HG02885 (cell line): ENCODE measurements at regions not wholly inside any gene's neighbourhood (a gene's known extent, or its start where the extent isn't known, plus 50 kb on each side); places are given as distances from the start of the nearest gene placed in this dataset.

Source experiments
- ATAC-seq: cut with Tn5 transposase; IDR thresholded peaks from one replicate; pipeline ENCODE4 v1.9.1; 2021; ENCODE audit warnings: mild to moderate bottlenecking; ENCODE audit not compliant: unreplicated experiment, poor library complexity

DNA sequence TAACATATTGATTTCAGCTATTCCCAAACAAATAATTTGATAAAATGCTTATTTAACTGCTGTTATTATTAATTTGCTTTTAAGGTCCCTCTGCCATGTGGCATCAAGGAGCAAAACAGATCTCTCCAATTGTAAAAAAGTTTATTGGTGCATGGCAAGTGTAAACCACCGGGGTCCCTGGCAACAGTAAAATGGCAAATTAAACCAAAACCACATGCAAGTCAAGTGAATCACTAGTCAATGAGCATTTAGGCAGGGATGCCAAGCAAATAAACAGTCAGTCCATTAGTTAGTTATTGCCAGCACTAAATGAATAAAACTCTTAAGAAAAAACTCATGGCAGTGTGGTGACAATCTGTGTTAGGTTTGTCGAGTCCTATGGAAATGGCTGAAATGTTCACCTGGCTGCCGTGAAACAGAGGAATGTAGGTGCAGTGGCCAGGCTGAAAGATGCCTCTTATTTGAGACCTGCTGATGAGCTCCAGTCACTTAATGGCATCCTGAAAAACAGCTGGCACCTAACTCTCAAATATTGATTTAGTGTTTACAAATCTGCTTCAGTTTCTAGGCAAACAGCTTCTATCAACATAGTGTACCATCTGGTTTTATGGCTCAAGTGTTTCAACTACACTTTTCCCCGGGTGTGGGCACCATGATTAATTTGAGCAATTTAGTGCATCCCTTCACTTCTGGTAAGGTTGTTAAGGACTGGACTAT is 296.5 kb upstream of the ITGA1 start:
- ATAC-seq = no peak

DNA sequence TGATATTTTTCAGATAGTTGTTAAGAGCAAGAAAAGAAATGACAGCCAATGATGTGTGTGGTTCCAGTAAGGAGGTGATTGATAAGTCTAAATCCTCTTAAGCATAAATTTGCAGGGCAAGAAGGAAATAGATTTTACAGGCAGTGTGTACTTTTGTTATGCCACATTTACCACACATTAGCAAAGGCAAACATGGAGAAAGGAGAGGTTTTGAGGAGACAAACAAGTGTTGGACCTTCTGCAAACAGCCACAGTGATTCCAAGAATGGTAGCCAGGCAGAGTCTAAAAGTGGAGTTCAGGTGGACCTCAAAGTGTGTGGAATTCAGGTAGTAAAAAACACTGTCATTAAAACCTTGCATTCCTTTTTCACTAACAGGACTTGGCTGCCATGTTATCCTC is 295.9 kb upstream of the ITGA1 start:
- ATAC-seq = no peak

DNA sequence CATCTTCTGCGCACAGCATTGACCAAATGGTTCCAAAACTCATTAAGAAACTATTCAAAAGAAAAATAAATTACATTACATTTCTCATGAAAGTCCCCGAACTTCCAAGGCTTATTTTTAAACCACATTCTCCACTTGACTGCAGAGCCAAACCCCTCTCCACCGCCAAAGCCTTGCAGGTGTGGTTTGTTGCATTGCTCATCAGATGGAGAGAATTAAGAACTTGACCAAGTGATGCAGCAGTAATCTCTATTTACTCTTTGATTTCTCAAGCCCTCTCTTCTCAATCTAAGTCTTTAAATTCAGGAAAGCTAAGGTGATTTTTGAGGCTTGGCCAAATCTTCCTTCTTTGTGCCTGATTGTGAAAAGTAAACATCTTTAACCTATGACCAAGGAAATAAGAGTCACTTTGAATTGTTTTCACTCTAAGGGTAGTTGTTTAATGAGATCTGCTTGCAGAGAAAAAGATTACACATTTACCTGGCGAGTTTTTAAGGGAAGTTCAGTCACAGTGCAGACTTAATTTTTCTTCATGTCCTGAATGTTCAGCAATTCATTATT is 290.5 kb upstream of the ITGA1 start:
- ATAC-seq = no peak

DNA sequence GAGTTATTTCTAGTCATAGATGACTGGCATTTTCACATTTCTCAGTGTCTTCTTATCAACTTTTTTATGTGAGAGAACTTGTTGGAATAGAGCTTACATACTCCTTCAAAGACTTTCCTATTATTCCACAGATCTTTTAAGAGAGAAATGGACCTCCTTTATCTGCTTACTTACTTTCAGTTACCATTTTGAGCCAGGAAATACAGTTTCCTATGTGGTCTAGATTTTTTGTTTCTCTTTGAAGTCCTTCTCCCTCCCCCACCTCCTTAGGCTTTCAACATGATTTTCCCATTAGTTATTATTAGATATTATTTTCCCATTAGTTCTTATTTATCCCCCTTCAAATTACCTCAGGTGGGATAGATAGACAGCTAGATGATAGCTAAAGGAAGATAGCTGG is 289.1 kb upstream of the ITGA1 start:
- no peak for ATAC-seq

DNA sequence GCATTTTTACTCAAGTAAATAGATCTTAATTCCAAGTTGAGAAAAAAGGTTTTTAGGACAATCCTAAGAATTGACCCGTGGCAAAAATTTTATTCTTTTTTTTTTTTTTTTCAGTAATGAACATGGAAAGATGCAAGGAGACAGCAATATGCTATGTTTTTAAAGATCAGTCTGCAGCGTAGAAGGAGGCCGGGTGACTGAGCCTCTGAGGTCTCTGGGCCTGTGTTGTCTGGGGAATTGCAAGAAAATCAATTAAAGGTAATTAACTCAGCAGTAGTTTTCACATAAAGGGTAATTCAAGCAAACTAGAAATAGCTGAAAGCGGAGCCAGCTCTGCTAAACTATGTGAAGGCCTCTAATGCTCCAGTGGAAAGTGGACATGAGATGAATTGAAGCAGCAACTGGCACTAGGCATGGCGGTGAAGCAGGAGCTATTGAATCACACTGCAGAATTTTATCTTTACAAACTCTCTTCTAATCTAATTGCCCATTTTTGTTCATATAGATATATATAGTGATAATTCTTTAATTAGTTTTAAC is 285.2 kb upstream of the ITGA1 start:
- ATAC-seq = no peak

DNA sequence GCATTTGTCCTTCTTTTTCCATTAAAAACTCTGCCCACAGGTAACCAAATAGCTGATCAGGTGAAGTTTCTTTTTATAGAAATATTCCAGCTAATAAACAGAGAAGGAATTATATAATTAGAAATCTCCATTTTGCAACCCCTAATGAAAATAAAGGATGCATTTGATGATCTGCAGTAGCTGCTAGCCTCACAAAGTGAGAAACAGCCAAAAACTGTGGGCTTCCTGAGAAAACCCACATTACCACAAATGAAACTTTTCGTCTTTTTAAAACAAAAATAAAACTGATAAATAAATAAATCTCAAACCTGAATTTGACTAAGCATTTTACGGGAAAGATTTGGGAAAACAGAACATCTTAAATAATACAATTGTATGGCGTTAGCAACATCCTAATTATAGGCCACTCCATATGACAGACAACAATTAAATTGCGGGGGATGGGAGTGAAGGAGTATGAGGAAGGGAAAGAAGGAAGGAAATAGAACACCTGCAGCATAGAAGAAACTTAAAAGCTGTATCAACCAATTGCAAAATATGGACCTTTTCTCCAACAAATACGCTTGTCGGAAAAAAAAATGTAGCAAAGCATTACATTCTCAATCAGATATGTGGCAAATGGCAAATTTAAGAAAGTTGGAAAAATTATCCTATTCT is 283.0 kb upstream of the ITGA1 start:
- ATAC-seq = no peak

DNA sequence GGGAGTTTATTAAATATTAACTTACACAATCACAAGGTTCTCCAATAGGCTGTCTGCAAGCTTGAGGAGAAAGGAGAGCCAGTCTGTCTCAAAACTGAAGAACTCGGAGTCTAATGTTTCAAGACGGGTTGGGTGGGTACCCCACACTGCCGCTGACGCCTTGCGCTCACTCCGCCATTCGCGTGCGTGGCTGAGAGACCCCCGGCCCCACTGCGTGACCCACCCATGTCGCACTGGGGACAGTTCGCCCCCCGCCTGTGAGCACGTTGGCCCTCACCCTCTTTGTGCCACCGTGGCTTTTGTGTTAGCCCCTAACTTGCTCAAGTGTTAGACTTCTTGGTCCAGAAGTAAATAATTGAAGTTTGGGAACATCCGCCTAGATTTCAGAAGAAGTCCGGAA is 270.0 kb upstream of the ITGA1 start:
- ATAC-seq = no peak

DNA sequence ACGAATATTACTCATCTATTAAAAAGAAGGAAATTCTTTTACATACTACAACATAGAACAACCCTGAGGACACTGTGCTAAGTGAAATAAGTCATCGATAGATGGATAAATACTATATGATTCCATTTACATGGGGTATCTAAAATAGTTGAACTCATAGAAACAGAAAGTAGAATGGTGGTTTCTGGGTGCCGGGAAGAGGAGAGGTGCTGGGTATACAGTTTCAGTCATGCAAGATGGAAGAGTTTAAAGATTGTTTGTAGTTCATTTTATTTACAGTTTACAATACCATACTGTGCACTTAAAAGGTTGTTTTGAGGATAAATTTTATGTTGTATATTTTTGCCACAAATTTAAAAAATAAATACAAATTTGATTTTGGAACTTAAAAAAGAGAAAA is 267.5 kb upstream of the ITGA1 start:
- ATAC-seq = no peak

DNA sequence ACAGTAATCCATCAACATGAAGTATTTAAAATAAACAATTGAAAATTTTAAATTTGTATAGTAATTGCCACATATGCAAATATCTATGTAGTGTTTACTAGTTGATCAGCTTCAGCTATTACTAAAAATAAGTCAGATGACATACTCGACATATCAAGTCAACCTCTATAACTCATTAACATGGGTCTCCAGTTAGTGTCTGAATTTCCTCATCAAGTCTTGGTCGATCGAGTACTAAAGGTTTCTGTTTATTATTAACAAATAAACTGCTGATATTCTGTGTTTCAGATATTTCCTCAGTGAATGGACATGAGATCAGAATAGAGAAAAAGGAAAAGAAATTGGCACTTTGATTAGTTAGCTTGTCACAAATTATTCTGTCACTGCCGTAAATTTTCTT is 266.5 kb upstream of the ITGA1 start:
- ATAC-seq = no peak

DNA sequence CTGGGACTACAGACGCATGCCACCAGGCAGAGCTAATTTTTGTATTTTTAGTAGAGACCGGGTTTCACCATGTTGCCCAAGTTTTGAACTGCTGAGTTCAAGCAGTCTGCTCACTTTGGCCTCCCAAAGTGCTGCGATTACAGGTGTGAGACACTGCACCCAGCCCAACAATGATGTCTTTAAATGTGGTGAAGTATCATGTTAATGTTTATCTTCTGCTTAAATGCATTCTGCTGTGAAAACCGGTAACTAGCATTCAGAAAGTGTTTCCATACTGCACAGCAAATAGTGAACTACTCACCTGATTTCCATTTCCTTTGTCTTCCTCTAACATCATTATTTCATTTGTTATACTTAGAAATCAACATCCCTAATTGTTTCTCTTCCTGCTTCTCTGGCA is 264.0 kb upstream of the ITGA1 start:
- no peak for ATAC-seq

DNA sequence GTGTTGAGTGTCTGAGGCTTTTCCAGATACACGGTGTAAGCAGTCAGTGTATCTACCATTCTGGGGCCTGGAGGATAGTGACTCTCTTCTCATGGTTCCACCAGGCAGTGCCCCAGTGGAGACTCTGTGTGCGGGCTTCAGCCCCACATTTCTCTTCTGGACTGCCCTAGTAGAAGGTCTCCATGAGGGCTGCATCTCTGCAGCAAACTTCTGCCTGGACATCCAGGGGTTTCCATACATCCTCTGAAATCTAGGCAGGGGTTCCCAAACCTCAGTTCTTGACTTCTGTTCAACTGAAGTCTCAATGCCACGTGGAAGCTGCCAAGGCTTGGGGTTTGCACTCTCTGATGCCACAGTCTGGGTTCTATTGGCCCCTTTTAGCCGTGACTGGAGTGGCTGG is 256.6 kb upstream of the ITGA1 start:
- no peak for ATAC-seq

DNA sequence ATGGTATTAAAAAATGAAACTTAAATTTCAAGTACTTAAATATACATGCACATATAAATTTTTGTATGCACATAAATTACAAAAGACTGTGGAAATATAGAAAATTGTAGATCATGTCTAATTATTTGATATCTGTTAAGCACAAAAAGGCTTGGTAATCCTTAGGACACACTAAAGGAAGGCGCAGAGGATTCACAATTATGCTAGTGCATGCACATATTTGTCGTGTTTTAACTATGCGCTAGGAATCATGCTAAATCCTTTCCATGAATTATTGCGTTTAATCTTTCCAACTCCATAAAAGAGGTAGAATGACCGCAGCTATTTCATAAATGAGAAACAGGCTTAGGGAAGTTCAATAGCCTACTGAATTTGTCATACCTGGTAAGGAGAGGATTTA is 244.1 kb upstream of the ITGA1 start:
- no peak for ATAC-seq

DNA sequence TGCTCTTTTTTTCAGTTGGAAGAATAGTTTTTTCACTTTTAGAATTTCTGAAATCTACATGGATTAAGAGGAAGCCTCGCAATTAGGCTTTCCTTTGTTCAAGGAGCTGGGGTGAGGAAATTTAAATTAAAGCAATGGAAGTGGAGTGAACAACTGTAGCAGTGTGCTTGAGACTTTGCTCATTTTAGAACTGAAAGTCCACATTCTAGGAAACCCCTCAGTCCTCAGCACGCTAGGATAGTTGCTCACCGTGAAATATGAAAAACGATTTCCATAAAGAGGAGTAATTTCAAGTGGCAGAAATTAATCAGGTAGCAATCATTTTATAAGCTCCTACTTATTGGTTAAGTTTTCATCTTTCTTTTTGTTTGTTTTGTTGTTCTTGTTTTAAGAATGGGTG is 243.0 kb upstream of the ITGA1 start:
- no peak for ATAC-seq

DNA sequence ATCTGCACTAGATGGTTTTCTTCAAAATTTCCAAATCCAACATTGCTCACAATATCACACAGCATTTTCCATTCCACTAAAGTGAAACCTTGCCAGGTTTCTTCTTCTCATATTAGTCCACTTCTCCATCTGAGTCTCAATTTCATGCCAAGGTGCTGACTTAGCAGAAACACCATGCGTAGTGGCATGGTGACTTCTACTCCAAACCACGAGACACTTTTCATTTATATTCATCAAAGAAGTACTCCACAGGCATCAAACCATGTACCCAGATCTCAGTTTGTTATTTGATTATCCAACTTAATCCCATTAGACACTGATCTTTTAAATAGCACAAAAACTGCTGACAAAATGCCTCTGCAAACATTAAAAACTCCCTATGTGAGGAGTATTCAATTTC is 233.4 kb upstream of the ITGA1 start:
- no peak for ATAC-seq

DNA sequence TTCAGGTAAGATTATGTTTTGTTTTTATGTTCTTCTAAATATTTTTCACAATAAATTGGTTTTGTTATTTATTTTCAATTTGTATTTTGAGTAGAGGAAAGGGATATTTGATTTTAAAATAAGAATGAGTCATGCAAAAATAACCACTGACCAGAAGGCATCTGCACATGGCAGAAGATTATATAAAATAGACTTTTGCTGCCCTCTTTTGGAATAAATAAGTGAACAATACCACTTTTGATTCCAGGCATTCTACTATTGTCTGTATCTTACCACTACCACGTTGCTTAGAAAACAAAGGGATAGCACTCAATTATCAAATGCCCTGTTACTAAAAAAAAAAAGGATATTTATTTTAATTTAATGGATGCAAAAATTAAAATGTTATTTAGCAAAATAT is 227.3 kb upstream of the ITGA1 start:
- no peak for ATAC-seq

DNA sequence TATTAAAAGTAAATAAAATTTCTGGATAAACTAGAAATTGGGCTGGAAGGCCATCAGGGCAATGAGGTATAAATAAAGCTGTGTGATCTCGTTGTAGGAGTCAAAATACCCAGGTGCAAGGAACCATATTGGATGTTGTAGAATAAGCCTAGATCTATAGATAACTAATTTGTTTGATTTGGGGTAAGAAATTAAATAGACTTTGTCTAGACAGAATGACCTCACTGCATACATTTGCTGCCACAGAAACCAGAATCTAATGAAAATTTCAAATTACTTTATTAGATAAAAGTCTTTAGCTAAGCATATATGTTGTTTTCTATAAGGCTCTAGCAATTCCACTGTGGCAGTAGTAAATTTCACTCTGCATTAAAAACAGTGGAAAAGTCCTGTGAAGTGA is 225.2 kb upstream of the ITGA1 start:
- ATAC-seq = no peak

DNA sequence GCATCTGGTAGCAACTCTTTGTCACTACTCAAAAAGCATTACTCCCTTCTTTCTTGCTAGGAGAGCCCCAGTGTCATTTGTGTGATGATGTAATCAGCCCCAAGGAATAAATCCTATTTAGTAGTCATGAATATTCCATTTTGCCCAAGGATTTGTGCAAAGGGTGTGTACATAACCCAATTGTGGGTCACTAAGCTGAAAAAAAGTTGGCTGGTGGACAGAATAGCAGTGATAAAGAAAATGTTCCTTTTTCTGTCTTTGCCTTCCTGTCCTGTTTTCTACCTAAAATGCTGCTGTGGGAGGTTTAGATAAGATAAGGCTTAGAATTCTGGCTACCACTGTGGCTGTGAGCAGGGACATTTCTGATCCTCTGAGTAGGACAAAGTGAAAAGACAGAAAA is 223.1 kb upstream of the ITGA1 start:
- ATAC-seq = no peak

DNA sequence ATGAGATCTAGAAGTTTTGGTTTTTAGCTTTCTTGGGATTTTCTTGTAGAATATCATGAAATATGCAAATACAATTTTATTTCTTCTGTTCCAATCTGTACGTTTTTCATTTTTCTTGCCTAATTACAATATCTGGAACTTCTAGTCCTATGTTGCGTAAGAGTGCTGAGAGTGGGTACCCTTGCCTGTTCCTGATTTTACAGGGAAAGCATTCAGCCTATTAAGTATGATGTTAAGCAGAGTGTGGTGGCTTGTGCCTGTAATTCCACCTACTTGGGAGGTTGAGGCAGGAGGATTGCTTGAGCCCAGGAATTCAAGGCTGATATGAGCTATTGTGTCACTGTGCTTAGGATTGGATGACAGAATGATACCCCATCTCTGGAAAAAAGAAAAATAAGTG is 210.2 kb upstream of the ITGA1 start:
- no peak for ATAC-seq

DNA sequence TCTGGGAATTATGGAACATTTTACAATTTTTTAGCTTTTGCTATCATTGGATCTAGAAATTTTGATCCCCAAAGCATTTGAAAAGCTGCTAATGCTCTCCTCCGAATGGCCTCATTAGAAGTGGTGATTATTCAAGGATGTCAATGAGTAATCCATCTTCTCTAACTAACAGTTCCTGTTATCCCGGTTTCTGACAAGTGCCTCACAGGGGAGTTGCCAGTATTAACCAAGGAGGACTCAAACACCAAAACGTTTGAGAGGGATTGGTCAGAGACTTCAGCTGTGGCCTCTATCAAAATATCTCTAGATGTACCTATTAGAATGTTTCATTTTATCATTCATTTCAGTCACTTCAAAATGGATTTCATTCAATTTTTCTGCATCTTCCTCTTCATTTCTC is 208.3 kb upstream of the ITGA1 start:
- ATAC-seq = no peak

DNA sequence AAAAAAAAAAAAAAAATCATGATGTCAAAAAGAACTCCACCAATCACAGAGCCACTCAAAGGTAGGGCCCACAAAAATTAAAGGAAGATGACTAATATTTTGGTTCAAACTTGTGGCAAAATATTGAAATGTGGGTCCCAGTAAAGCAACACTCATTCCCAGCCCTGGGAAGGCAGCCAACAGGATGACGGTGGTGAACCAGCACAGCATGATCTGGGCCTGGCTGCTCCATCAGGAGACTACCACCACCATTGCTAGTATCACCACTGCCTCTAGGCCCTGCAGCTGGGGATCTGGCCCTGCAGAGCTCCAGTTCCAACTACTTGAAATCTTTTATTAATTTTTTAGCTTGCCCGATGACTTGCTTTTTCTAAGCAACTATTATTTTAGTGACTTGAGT is 206.8 kb upstream of the ITGA1 start:
- ATAC-seq = no peak

DNA sequence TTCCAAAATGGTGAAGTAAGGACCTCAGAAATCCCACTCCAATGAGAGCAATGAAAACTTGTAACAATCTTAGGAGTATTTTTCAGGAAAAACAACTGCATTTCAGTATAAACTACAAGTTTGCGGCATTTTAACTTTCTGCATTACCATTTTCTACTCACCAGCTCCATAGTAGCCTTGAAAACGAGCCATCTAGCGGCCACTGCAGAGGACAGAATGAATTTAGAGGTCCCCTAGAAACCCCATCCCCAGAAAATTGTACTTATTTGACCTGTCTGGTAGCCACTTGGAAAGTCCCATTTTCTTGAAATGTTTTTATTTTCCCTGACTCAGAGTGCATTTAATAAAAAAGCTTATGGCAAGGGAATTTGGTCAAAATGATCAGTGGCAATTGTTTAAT is 205.4 kb upstream of the ITGA1 start:
- ATAC-seq = no peak

DNA sequence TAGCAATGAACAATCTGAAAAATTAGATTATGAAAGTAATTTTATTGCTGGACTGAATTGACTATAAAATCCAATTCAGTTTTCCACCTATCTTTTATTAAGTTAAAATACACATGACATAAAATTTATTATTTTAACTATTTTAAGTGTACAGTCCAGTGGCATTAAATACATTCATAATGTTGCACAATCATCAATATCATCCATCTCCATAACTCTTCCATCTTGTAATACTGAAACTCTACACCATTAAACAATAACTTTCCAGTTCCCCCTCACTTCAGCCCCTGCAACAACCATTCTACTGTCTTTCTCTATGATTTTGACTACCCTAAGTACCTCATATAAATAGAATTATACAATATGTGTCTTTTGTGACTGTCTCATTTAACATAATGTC is 200.6 kb upstream of the ITGA1 start:
- ATAC-seq = no peak
